GM23338 (cell line): ENCODE measurements at regions not wholly inside any gene's neighbourhood (a gene's known extent, or its start where the extent isn't known, plus 50 kb on each side); places are given as distances from the start of the nearest gene placed in this dataset.

ENCODE experiments used
- CTCF ChIP-seq, 2 experiments: fragments of 200-600 bp in 1 of 2; sonication (generic) in 1 of 2; conservative IDR thresholded peaks; 2 replicates each; pipeline versions ENCODE4 v1.5.1 to v1.6.1; 2016 to 2017; ENCODE audit warnings: antibody characterized with exemption in 2 of 2, low read depth in 2 of 2, mild to moderate bottlenecking in 2 of 2, moderate library complexity in 1 of 2
- EZH2 ChIP-seq: fragments of 200-600 bp; sonication (generic); IDR thresholded peaks from one replicate; pipeline ENCODE4 v1.8.0; 2017; ENCODE audit warnings: antibody characterized with exemption, mild to moderate bottlenecking, low read depth; ENCODE audit not compliant: unreplicated experiment
- POLR2AphosphoS5 ChIP-seq: IDR thresholded peaks from 2 replicates; pipeline ENCODE4 v1.6.1; 2016; ENCODE audit warnings: antibody characterized with exemption, low read depth
- STAT1 ChIP-seq: IDR thresholded peaks from one replicate; pipeline ENCODE4 v1.6.1; 2016; ENCODE audit warnings: antibody characterized with exemption; ENCODE audit not compliant: unreplicated experiment
- TF ChIP-seq, protein P1 (sequence below): IDR thresholded peaks from one replicate; pipeline ENCODE4 v1.6.1; 2018; ENCODE audit warnings: antibody characterized with exemption; ENCODE audit not compliant: unreplicated experiment

GRCh38 chr22:22773979-22774604, 113.5 kb upstream of the IGLL5 start:
- TF ChIP-seq EZH2 (no peak), CTCF (conservative IDR thresholded peaks at IDR 0.05; ENCODE audit: low read depth in 2 of 2) (no peak), POLR2AphosphoS5 (no peak), STAT1 (no peak)
- TF ChIP-seq, protein P1, sequence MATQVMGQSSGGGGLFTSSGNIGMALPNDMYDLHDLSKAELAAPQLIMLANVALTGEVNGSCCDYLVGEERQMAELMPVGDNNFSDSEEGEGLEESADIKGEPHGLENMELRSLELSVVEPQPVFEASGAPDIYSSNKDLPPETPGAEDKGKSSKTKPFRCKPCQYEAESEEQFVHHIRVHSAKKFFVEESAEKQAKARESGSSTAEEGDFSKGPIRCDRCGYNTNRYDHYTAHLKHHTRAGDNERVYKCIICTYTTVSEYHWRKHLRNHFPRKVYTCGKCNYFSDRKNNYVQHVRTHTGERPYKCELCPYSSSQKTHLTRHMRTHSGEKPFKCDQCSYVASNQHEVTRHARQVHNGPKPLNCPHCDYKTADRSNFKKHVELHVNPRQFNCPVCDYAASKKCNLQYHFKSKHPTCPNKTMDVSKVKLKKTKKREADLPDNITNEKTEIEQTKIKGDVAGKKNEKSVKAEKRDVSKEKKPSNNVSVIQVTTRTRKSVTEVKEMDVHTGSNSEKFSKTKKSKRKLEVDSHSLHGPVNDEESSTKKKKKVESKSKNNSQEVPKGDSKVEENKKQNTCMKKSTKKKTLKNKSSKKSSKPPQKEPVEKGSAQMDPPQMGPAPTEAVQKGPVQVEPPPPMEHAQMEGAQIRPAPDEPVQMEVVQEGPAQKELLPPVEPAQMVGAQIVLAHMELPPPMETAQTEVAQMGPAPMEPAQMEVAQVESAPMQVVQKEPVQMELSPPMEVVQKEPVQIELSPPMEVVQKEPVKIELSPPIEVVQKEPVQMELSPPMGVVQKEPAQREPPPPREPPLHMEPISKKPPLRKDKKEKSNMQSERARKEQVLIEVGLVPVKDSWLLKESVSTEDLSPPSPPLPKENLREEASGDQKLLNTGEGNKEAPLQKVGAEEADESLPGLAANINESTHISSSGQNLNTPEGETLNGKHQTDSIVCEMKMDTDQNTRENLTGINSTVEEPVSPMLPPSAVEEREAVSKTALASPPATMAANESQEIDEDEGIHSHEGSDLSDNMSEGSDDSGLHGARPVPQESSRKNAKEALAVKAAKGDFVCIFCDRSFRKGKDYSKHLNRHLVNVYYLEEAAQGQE, result no peak
